Peyer's patch (tissue), 4 donors: ENCODE measurements at regions not wholly inside any gene's neighbourhood (a gene's known extent, or its start where the extent isn't known, plus 50 kb on each side); places are given as distances from the start of the nearest gene placed in this dataset.

Experiments
- CTCF ChIP-seq, 6 experiments: fragments of 450-650 bp in 4 of 6; fragments of 200-600 bp in 2 of 6; sonication (generic) in 1 of 6; IDR thresholded peaks; one replicate each; pipeline ENCODE4 v1.5.1; 2017 to 2019; ENCODE audit warnings: antibody characterized with exemption in 6 of 6, mild to moderate bottlenecking in 3 of 6, moderate library complexity in 1 of 6
- POLR2A ChIP-seq, 2 donors: fragments of 450-650 bp; IDR thresholded peaks; one replicate each; pipeline ENCODE4 v1.5.1; 2017; ENCODE audit warnings: antibody characterized with exemption in 2 of 2, mild to moderate bottlenecking in 2 of 2, moderate library complexity in 2 of 2

GRCh38 chr15:62485170-62485720 is 320.2 kb upstream of the C2CD4B start:
- no peak for TF ChIP-seq POLR2A (IDR thresholded peaks at IDR 0.05)
- no peak for TF ChIP-seq CTCF (IDR thresholded peaks at IDR 0.05)
